Small intestine (tissue), 7 donors: ENCODE measurements at regions not wholly inside any gene's neighbourhood (a gene's known extent, or its start where the extent isn't known, plus 50 kb on each side); places are given as distances from the start of the nearest gene placed in this dataset.

ENCODE experiments used
- DNase-seq, 2 donors: peaks; one replicate each; pipeline versions ENCODE4 v3.0.0 to v3.0.0-alpha.2; 2013
- FAIRE-seq: peaks from 2 replicates; lab custom pipeline; 2012; peaks lifted over from hg19 to GRCh38; lab: Jason Lieb, UNC
- H3K27ac ChIP-seq, 3 donors: one replicate each; pipeline ENCODE4 v1.5.1; 2013; ENCODE audit warnings: low read length in 2 of 3, mild to moderate bottlenecking in 2 of 3, control low read depth in 1 of 3, inconsistent platforms in 1 of 3, low read depth in 1 of 3, moderate library complexity in 1 of 3
- H3K27me3 ChIP-seq, 3 donors: one replicate each; pipeline ENCODE4 v1.6.1; 2013; ENCODE audit warnings: low read length in 3 of 3, inconsistent platforms in 1 of 3; ENCODE audit not compliant: control insufficient read depth in 3 of 3, insufficient read depth in 3 of 3
- H3K36me3 ChIP-seq, 3 donors: one replicate each; pipeline ENCODE4 v1.6.1; 2013; ENCODE audit warnings: low read length in 3 of 3, inconsistent platforms in 1 of 3, low read depth in 1 of 3, mild to moderate bottlenecking in 1 of 3, moderate library complexity in 1 of 3; ENCODE audit not compliant: control insufficient read depth in 3 of 3, insufficient read depth in 2 of 3
- H3K4me1 ChIP-seq, 3 donors: one replicate each; pipeline ENCODE4 v1.6.1; 2013; ENCODE audit warnings: low read length in 2 of 3, inconsistent platforms in 1 of 3, low read depth in 1 of 3, mild to moderate bottlenecking in 1 of 3, moderate library complexity in 1 of 3; ENCODE audit not compliant: control insufficient read depth in 3 of 3, insufficient read depth in 2 of 3
- H3K4me3 ChIP-seq, 3 donors: one replicate each; pipeline ENCODE4 v1.5.1; 2013; ENCODE audit warnings: low read length in 3 of 3, control low read depth in 1 of 3, inconsistent platforms in 1 of 3, low read depth in 1 of 3, mild to moderate bottlenecking in 1 of 3, moderate library complexity in 1 of 3
- H3K9me3 ChIP-seq, 2 donors: one replicate each; pipeline ENCODE4 v1.6.1; 2013; ENCODE audit warnings: low read depth in 1 of 2, low read length in 1 of 2; ENCODE audit not compliant: control insufficient read depth in 2 of 2, insufficient read depth in 1 of 2
- WGBS, 3 donors: extraction: QIAGEN DNeasy Blood & Tissue Kit; methylation state at CpG; one replicate each; pipeline ENCODE4 v1.1.7; 2013; 5-methylcytosine and 5-hydroxymethylcytosine counted together
- donor health status: healthy with polysubstance abuse.
- donor health status: control.
- donor health status: control.
- donor health status: Bipolar disorder and iron deficiency.
- donor health status: healthy.

DNA sequence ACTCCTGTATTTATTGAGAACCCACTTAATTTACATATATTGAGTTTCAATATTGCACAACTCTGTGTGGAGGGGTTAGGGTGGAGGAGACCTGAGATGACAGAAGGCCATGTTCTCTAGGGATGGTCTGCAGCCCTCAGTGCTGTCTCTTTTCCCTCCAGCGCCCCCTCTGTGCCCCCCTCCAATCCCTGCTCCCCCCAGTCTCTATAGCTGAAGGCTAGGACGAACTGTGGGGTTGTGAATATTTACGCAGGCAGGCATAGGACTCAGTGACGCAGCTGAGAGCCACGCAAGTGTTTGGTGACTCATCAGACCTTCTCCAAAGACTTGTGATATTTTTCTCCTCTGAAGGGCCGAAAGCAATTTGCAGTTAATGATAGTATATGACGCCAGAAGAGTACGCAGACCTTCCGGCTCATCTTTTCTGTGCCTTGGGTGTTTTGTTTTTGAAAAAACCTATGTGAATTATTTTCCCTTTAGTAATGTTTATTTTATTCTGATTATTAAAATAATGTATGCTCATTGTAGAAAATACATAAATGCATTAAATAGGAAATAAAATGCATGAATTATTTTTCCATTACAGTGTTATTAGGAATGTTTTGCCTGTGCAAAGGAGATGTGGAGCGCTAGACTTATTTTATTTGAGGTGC lies 85.3 kb downstream of the SLC25A47 start:
- Histone ChIP-seq H3K27ac (peak overlapping the region in 2 of 3 donors; percentile 93 to 97), H3K36me3 (peaks cover 0 to 9% (median 0%) of the 10 kb centered on the region in 3 donors), H3K9me3 (no peaks in the 10 kb centered on the region), H3K27me3 (no peaks in the 10 kb centered on the region), H3K4me1 (peaks cover 3 to 59% (median 21%) of the 10 kb centered on the region in 3 donors), H3K4me3 (no peak overlapping the region)
- DNase-seq (peak; percentile 60 to 84), FAIRE-seq (no peak)
- 25 to 73% (median 48%) methylated on average over 10 of the region's 10 CpGs for WGBS, 3 donors

DNA sequence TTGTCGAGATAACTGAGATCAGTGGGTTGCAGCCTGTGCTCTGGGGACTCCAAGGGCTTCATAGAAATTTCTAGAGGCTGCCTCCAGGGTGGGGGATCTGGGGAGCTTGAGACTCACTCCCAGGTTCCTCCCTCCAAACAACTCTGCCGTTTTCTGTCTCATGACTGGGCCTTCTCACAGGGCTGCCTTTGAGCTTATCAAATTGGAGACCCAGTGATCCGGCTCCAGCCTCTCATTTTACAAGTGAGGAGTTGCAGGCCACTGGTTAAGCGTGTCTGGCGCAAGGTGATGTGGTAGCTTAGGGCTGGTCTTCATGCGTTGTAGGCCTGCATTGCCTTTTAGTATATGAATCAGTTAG lies 85.8 kb downstream of the SLC25A47 start:
- no peaks in the 10 kb centered on the region for H3K27me3 ChIP-seq
- DNase-seq: no peak
- H3K36me3 ChIP-seq: peaks cover 0 to 9% (median 0%) of the 10 kb centered on the region in 3 donors
- 72 to 88% (median 73%) methylated on average over 6 of the region's 6 CpGs for WGBS, 3 donors
- H3K9me3 ChIP-seq: no peaks in the 10 kb centered on the region
- H3K4me3 ChIP-seq: no peak overlapping the region
- peak overlapping the region in 2 of 3 donors; percentile 9 to 97 for H3K27ac ChIP-seq
- peaks cover 3 to 55% (median 21%) of the 10 kb centered on the region in 3 donors for H3K4me1 ChIP-seq
- FAIRE-seq: no peak

DNA sequence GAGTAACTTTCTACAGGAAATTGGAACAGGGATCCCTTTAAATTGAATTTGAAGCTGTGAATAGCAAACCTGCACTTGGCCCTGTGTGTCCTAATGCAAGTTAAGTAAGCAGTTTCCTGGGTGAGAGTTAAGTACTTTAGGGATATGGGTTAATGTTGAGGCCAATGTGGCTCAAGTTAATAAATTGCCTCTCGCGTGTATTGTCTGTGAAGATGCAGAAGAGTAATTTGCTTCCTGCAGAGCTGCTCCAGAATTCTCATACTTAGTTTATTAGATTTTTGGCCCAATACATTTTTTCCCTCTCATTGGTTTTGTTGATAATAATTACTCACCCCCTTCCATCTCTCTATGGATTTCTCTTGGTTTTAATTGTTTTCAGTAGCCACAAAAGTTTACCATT lies 86.5 kb downstream of the SLC25A47 start:
- H3K9me3 ChIP-seq: no peaks in the 10 kb centered on the region
- H3K4me1 ChIP-seq: peaks cover 3 to 48% (median 18%) of the 10 kb centered on the region in 3 donors
- peaks cover 0 to 4% (median 0%) of the 10 kb centered on the region in 3 donors for H3K36me3 ChIP-seq
- no peaks in the 10 kb centered on the region for H3K27me3 ChIP-seq
- FAIRE-seq (no peak), DNase-seq (no peak)
- 58 to 93% (median 86%) methylated on average over 2 of the region's 2 CpGs for WGBS, 3 donors
- H3K27ac ChIP-seq: no peak overlapping the region
- H3K4me3 ChIP-seq: no peak overlapping the region

DNA sequence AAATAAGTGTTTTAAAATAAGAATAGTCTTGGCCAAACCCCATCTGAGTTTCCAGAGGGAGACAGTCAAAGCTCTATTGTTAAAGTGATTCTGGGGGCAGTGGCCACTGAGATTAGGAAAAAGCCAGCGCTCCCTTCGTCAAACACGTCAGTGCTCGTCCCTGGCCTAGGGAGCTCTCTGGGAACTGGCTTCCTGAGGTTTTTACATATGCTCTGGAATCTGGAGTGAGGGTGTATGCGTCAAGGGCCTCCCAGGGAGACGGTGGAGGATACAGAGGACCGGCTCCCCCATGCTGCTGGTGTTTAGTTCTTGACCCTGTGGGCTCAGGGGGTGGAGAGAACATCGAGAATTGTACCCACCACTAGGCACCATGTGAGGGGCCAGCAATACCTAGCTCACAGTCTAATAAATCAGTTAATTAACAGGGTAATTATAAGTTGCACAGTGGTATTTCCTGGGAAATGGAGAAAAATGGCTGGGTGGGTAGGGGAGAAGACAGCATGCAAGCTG lies 87.0 kb downstream of the SLC25A47 start:
- no peaks in the 10 kb centered on the region for H3K27me3 ChIP-seq
- peaks cover 0 to 4% (median 0%) of the 10 kb centered on the region in 3 donors for H3K36me3 ChIP-seq
- no peaks in the 10 kb centered on the region for H3K9me3 ChIP-seq
- no peak overlapping the region for H3K27ac ChIP-seq
- no peak for FAIRE-seq
- peaks cover 3 to 46% (median 15%) of the 10 kb centered on the region in 3 donors for H3K4me1 ChIP-seq
- H3K4me3 ChIP-seq: no peak overlapping the region
- DNase-seq: no peak
- WGBS, 3 donors: 84 to 96% (median 88%) methylated on average over 8 of the region's 8 CpGs

DNA sequence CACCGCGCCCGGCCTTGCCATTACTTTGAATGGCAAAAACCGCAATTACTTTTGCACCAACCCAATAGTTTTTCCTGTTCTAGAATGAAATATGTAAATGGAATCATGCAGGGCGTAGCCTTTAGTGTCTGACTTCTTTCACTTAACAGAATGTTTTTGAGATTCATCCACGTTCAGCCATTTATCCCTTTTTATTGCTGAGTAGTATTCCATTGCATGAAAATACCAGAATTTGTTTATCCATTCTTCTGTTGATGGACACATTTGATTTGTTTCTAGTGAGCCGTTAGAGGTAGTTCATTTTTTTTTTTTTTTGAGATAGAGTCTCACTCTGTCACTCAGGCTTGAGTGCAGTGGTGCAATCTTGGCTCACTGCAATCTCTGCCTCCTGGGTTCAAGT lies 90.6 kb downstream of the SLC25A47 start:
- H3K36me3 ChIP-seq: peaks cover 0 to 4% (median 0%) of the 10 kb centered on the region in 3 donors
- no peak overlapping the region for H3K4me3 ChIP-seq
- no peaks in the 10 kb centered on the region for H3K9me3 ChIP-seq
- no peaks in the 10 kb centered on the region for H3K27me3 ChIP-seq
- H3K4me1 ChIP-seq: peaks cover 0 to 21% (median 3%) of the 10 kb centered on the region in 3 donors
- H3K27ac ChIP-seq: no peak overlapping the region
- DNase-seq: no peak
- FAIRE-seq: no peak
- 94 to 98% (median 95%) methylated on average over 7 of the region's 7 CpGs for WGBS, 3 donors

DNA sequence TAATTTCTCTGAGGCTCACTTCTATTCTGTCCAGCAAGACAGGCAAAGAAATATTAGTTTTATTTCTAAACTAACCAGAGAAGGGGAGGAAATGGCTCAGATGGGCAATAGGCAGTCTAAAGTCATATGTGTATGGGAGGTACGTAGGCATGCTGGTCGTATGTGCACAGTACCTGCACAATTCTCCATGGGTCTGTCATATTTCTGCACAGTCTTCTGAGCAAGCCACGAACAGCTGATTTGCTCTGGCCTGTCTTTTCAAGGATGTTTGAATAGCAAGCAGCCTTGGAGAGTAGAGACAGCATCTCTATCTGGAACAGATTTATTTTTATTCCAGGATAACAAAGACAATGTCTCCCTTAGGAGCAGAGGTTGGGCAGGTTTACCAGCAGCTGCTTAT lies 92.1 kb downstream of the SLC25A47 start:
- no peaks in the 10 kb centered on the region for H3K27me3 ChIP-seq
- no peak overlapping the region for H3K27ac ChIP-seq
- DNase-seq (no peak), FAIRE-seq (no peak)
- peaks cover 0 to 2% (median 0%) of the 10 kb centered on the region in 3 donors for H3K36me3 ChIP-seq
- no peaks in the 10 kb centered on the region for H3K9me3 ChIP-seq
- no peak overlapping the region for H3K4me3 ChIP-seq
- H3K4me1 ChIP-seq: peaks cover 0 to 10% (median 3%) of the 10 kb centered on the region in 3 donors
- WGBS, 3 donors: 86 to 91% (median 87%) methylated on average over 3 of the region's 3 CpGs

DNA sequence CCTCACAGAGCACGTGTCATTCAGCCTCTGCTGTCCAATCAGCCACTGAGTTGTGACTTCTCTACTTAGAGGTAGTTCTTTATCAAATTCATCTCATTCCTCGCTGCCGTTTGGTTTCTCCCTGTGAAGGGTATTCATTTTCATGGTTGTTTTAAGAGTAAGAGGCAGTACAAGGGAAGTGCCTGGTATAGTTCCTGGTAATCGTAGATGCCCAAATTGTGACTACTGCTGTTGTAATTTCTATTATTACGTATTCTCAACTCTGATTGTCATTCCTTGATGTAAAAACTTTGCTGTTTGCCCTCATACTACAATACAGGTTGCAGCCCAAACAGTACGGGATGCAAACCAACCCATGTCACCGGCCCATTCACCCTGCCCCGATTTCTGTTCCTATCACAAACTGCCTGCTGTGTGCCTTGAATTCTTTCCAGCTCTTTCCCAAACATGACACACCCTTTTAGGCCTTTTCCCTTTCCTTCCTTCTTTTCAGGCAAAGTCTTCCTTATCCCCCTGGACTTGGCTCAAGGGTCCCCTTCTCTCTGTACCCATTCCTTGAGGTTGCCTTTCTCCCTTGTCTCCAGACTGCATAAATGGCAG lies 93.0 kb downstream of the SLC25A47 start:
- Histone ChIP-seq H3K4me1 (peaks cover 0 to 10% (median 3%) of the 10 kb centered on the region in 3 donors), H3K9me3 (no peaks in the 10 kb centered on the region), H3K27me3 (no peaks in the 10 kb centered on the region), H3K36me3 (peaks cover 0 to 2% (median 0%) of the 10 kb centered on the region in 3 donors), H3K27ac (no peak overlapping the region), H3K4me3 (no peak overlapping the region)
- whole genome bisulfite sequencing, 3 donors: 76 to 81% (median 80%) methylated on average over 8 of the region's 8 CpGs
- DNase-seq (no peak), FAIRE-seq (no peak)

DNA sequence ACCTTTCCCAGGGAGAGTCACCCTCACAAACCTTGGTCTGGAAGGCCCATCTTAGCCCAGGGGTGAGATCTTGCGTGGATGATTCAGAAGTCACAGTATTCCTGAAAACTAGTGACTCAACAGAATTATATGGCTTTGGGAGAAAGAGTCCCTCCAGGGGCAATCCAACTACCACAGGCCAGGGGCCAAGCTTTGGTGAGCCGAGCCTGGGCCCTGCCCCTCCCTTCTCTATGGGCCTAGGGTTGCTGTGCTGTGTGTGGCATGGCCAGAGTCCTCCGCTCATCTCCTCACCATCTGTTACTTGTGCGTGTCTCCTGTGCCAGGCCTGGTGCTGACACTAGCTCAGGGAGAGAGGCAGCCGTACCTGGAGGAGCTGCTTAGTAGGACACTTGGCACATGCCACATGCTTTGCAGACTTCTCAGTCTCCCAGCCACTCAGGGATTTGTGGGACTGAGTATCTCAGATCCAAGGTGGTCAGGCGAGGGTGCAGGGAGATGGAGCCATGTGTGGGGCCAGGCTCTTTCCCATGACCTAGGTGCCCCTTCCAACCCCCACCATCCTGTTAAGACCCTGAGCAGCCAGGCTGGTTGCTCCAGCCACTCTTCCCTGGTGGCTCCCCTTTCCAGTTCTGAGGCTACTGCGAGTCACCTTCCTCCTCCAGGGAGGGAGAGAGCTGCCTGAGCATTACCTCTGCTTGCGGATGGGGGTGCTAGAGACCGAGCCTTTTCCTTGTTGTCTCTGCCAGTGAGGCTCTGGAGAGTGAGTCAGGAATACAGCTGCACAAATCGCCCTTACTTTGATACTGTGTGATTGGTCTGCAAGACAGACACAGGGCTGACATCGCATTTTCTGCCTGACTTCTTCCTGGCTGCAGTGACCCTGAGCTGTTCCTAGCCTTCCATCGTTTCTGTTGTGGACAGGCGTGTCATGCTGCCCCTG lies 94.1 kb downstream of the SLC25A47 start:
- Histone ChIP-seq H3K27me3 (no peaks in the 10 kb centered on the region), H3K36me3 (no peaks in the 10 kb centered on the region), H3K4me3 (no peak overlapping the region), H3K4me1 (peaks cover 0 to 10% (median 3%) of the 10 kb centered on the region in 3 donors), H3K9me3 (no peaks in the 10 kb centered on the region), H3K27ac (peak overlapping the region in 1 of 3 donors; percentile 22)
- DNase-seq (peak; percentile 81 to 89), FAIRE-seq (no peak)
- 42 to 74% (median 59%) methylated on average over 13 of the region's 13 CpGs for WGBS, 3 donors
